ENCODE measurements at regions not wholly inside any gene's neighbourhood (a gene's known extent, or its start where the extent isn't known, plus 50 kb on each side); places are given as distances from the start of the nearest gene placed in this dataset.

DNA sequence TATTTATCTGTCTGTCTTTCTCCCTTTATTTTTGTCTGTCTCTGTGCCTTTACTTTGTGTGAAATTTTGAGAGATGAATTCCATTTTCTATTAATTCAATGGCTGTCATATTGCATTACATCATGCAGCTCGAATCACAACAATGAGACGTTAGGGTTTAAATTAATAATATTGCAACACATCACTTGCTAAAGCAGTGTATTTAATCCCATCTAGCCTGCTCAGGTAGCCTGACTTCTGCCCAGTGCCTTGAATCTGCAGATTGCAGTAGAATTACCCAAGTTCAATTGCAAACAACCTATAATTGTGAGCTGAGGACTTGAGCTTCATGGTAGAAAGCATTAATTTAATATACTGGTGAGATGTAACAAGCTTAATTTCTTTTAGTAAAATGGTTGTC lies 235.7 kb upstream of the TSHZ2 start:
- no peak for DNase-seq (ENCODE audit: low read depth)

DNA sequence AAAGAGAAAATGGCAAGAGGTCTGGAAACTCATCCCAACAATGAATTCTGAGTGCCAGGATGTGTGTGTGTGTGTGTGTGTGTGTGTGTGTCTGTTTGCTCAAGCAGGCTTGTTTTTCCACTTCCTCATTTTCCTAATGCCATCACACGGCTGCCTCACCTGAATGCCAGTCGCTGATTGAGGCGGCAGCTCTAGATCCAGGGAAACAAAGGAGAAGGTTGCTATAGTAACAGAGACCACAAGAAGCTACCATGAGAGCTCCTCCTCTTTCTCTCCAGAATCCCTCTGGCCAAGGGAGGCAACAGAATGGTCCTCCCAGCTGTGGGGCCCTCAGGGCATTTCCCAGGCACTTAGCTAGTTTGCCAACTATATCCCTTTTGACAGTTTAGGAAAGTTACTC lies 241.1 kb upstream of the TSHZ2 start:
- no peak for DNase-seq (ENCODE audit: low read depth)

DNA sequence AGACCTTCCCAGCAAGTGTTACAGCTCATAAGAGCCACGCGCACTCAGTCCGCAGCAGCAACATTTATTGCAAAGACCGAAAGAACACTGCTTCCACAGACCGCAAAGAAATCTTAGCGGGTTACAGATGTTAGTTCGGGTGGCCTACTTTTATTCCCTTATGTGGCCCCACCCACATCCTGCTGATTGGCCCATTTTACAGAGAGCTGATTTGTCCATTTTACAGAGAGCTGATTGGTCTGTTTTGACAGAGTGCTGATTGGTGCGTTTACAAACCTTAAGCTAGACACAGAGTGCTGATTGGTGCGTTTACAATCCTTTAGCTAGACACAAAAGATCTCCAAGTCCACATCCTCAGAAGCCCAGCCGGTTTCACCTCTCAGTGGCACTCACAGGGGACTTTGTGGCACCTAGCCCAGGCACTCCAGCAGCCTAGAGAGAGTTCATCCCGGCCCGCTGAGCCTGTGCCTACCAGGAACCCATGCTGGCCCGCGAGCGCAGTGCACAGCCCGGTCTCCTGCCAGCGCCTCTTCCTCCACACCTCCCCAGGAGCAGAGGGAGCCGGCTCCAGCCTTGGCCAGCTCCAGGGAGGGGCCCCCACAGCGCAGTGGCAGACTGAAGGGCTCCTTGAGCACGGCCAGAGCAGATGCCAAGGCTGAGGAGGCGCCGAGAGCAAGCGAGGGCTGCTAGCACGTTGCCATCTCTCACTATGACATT lies 244.3 kb upstream of the TSHZ2 start:
- no peak for DNase-seq (ENCODE audit: low read depth)

DNA sequence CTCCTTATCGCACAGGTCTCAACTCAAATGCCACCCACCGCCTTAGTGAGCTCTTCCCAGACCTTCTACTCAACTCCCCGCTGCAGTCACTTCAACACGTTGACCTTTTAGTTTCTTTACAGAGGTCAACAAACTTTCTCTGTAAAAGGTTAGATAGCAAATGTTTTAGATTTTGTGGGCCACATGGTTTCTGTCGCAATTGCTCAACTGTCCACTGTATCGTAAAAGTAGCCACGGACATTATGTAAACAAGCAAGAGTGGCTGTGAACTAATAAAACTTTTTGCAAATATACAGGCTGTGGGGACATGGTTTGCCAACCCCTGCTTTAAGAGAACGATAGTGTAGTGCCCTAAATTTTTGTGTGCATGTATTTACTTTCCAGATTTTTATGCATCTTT lies 247.6 kb upstream of the TSHZ2 start:
- DNase-seq (ENCODE audit: low read depth): no peak

DNA sequence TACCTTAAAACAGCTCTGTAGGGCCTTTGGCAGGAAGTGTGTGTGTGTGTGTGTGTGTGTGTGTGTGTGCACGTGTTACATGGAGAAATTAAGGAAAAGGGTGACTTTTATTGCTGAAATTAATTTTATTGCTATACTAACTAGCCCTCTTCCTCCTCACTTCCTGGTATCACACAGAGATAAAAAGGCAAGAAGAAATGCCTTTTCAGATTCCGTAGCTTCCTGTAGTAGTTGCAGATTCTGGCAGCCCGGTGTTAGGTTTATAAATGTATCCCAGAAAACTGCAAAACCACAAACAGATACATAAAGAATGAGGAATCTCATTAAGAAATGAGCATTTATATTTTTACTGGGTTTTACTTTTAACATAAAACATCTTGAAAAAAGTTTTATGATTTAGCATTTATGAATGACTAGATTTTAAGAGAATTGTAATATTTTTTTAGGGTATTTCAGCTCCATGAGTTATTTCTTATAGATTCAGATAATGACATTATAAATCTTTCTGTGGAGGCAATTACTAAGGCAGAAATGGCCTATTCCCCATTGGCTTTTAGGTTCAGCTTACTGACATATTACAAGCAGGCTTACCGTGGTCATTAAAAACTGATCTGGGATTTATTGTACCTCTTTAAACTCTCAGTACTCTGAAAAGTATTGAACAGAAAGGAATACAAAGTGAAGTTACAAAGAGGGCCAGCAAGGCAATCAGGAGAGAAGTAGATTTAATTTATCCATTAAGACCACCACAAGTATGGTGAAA lies 249.1 kb upstream of the TSHZ2 start:
- DNase-seq (ENCODE audit: low read depth): no peak

DNA sequence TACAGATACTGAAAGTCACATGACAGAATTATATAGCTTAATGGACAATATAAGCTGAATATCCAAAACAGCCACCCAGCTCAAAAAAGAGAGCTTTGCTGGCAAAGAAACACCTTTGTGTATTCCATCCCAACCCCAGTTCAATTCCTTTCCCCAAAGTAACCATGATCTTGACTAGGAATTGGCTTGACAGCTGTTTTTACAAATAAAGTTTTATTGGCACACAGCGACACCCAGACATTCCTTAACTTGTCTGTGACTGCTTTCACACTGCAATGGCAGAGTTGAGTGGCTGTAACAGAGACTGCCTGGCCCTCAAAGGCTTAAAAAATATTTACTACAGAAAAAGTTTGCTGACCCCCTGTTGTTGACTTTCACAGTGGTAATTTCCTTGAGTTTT lies 264.0 kb upstream of the TSHZ2 start:
- no peak for DNase-seq (ENCODE audit: low read depth)

DNA sequence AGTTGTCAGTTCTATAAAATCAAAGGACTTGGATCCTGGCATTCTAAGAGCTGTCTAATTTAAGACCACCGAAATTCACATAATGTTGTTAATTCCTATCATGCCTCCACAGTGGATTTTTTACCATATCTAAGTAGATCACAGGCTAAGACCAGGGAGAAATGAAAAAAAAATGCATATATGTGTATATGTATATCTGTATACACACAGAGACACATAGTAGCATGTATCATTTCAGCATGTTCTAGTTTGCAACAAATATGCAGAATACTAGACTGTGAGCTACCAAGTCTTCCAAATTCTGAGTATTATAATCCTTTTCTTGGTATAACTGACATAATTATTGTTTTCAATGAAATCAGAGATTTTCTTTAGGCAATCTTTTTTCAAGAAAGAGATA lies 267.6 kb upstream of the TSHZ2 start:
- no peak for DNase-seq (ENCODE audit: low read depth)

DNA sequence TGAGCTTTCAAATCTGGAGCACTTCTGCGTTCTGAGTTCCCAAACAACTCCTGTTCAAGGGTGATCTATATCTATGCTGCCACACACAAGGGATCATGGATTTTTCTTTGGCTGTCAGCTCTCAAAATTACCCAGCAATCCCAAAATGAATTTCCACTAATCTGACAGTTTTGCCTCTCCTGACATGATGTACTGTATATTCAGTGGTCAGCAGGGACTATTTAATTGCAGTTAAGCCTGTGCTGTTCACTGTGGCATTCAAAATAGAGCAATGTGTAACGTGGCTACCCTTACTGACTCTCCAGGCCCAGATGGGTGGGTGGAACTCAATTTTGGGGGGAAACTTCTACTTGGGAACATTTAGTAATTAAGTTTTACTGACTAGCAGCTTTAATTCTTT lies 283.8 kb upstream of the TSHZ2 start:
- DNase-seq (ENCODE audit: low read depth): no peak

DNA sequence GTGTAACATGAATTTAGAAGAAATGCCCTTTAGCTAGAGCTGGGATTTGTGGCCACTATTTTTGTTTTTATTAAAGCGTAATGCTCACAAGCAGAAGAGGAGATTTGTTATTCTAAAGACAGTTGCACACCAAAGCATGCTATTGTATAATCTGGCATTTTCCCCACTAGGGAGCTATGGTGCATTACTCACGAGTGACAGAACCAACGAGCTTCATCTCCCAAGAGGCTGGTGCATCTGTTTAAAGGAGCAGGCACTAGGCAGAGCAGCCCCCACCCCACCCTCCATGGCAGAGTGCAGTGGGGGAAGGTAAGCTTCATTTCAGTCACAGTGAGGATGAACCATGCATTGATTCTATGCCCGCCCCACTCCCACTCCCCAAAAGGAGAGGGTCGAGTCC lies 287.3 kb upstream of the TSHZ2 start:
- no peak for DNase-seq (ENCODE audit: low read depth)

DNA sequence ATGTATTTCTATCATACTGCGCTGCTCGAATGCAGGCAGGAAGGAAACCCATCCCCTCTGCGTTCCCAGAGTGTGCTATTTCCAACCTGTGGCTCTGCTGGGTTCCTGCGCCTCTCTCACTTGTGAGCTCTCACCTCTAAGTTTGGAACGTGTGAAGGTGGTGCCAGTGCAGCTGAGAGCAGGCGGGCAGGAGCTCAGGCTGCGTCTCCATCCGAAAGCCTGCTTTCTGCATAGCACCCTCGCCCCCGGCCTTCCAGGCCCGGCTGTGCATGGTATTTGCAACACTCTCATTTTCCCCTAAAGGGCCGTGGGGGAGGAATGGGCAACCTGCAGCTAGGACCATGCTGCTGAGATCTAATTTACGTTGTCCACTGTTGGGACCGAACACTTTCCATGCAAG lies 288.0 kb upstream of the TSHZ2 start:
- no peak for DNase-seq (ENCODE audit: low read depth)

DNA sequence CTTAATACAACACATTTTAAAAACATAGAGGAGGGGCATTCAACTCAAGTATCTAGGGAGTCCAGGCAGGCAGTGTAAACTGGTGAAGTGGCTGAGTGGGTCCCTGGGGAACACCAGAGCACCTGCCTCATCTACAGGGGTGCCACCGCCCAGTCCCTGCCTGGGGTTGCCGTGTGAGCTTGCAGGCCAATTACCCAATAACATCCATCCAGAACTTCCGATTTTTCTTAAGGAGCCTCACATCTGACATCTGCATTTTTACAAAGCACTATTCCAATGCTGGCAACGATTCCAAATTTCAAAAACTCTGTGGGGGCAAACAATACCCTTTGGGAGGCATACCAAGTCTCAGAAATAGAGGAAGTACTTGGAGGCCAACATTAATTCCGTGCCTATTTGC lies 288.4 kb upstream of the TSHZ2 start:
- no peak for DNase-seq (ENCODE audit: low read depth)

DNA sequence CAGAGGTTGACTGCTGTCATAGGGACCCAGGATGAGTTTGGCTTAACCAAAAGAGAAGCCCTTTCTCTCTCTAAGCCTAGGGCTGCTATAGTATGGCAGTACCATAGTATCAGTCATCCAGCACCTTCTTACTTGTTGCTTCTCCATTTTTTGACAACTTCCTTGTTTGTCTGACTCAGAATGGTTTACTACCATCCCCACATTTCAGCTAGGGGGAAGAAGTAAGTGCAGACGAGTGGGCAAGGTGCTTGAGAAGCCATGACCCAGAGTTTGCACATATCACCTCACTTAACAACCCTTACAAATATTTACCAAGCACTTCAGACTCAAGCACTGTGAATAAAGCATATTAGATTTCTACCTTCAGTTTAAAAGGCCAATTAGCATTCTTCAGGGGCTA lies 289.9 kb upstream of the TSHZ2 start:
- no peak for DNase-seq (ENCODE audit: low read depth)

DNA sequence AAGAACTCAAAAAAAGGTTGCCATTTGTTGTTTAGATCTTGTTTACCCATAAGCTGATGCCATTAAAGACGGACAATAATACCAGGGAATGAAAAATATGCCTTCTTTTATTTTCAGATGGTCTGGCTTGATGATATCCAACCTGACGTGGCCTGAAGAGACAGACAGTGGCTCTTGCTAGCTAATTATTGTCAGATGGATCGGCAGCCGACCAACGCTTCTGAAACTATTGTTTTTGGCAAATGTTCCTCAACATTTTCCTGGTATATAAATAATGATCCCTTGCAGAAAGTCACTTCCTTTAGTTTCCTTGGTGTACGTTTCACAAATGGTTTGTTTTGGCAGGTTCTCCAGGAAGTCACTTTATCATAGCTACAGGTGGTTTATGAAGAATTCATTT lies 290.9 kb upstream of the TSHZ2 start:
- DNase-seq (ENCODE audit: low read depth): no peak

DNA sequence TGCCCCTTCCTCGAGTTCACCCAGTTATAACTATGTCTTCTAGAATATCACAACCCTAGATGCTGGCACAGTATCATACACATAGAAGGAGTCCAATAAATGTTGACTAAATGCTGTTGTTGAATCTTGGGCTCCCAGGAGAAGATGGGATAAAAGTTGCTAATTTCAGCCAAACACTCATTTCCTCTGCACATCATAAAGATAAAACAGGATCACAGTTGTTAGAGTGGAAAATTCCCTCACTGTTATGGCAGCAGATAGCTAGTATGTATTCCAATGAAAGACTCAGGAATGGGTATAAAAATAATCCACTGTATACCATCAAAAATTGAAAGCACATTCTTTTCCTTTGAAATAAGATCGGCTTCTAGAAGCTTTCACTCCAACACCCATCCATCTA lies 294.9 kb upstream of the TSHZ2 start:
- no peak for DNase-seq (ENCODE audit: low read depth)

DNA sequence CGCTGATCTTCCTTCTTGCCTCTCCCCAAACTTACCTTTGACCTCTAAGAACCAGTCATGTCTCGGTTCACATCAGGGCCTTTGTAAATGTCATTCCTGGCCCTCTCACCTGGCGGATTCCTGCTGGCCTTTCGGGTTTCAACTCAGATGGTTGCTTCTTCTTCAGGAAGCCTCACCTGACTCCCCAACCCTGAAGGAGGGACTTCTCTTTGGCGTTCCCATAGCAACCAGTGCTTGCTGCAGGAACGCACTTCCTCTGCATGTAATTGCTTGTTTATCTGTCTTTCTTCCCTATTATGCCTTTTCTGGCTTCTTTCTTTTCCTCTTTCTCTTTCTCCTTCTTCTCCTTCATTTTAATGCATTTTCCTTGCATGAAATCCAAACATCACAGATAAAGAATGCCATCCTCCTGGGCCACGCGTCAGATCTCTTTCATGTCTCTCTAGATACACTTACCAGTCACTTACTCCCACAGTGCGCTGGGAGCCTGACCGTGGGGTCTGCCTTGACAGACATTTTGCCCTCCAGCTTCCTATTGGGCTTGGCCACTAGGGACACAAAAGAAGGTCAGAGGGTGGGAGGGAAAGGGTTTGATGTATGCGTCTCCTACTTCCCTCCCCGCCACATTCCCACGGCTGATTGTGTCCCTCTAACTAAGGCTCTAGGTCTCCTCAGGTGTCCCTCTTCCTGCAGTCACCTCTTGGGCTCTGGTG lies 295.7 kb upstream of the TSHZ2 start:
- DNase-seq (ENCODE audit: low read depth): no peak

DNA sequence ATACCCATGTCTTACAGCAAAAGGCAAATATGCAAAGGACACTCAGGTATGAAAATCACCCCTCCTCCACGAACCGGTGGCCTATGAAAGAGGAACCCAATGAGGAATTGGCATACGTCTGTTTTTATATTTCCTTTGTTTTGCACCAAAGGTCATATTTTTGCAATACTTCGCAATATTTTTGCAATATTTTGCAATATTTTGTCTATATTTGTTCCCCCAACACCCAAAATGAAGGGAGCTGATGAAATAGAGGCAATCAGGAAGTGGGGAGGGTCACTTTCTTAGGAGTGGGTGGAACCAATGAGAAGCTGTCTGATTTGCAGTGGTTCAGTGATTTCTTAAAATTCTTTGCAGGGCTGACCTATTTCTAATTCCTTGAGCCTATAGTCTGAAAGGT lies 296.8 kb upstream of the TSHZ2 start:
- no peak for DNase-seq (ENCODE audit: low read depth)

DNA sequence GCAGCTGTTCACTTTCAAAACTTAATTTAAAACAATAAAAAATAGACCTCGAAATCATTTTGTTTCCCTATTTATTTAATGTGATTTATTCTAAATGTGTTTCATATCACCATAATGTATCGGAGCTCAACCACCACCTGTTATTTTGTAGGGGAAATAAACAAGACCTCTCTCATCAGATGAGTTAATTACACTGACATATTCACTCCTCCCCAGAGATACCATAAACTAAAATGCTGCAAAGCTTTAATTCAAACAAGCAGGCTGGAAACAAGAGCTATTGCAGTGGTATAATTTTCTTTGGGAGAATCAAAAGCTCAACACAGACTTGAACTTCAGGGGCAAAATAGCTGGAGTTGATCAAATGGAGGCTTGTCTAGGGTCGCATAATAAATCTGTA lies 303.5 kb upstream of the TSHZ2 start:
- DNase-seq (ENCODE audit: low read depth): no peak

DNA sequence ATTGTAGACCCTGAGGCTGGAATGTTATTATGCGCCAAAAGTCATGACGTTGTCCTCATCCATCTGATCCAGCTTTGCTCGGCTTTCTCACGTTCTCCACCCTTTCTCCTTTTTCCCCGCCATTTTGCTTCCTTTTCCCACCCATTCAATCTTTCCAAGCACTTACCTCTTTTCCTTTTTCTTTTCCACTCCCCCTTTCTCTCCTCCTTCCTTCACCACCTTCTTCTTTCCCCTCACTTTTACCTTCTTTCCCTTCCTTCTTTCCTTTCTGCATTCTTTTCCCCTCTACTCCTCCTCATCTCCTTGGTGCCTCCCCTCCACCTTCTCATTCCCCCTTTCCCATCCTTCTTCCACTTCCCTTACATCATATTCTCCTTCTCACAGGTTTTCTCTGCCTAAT lies 304.8 kb upstream of the TSHZ2 start:
- no peak for DNase-seq (ENCODE audit: low read depth)

DNA sequence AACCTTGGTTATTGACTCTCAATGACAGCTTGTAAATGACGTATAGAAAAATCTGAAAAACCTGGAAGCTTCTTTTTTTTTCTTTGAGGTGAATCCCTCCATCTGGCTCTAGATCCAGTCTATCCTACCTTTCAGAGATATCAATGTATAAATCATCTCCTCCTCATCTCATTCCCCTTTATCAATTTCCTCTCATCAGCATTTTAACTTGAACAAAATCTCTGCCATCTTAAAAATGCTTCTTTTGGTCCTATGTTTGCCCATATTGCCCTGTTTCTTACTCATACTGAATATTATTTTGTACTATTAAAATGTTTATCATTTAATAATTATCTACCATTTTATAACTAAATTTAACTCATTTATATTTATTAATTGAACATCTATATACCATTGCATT lies 306.7 kb upstream of the TSHZ2 start:
- DNase-seq (ENCODE audit: low read depth): no peak

DNA sequence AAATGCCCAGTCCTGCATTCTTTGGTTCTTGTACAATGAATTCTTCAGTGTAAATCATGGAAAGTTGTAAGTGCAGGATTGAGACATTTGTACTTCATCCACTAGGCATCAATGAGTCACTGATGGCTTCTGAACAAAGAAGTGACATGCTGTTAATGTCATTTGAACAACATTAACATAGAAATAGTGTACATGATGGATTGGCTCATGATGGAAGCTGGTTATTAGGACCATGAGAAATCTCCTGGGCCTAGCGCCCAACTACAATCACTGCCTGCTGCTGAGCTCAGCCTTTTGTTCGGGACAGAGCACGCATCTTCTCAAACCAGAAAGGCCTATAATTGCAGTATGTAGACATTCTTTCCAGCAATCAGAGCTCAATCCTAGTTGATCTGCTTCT lies 316.8 kb upstream of the TSHZ2 start:
- no peak for DNase-seq (ENCODE audit: low read depth)

DNA sequence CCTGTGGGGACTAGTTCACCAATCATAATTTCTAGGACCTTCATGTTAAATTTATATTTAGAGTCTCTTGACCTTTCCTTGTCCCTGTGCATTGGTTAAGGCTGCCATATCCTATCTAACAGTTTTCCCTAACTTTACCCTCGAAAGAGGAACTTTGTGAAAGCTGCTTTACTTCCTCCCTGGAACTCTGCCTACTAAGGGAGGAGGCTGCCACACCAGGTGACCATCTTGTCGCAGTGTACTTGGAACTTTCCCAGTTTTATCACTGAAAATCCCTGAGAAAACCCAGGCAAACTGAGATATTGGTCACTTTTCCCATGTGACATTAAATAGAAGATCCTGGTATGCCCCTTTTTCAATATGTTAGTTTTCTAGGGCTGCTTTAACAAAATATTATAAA lies 317.6 kb upstream of the TSHZ2 start:
- no peak for DNase-seq (ENCODE audit: low read depth)

DNA sequence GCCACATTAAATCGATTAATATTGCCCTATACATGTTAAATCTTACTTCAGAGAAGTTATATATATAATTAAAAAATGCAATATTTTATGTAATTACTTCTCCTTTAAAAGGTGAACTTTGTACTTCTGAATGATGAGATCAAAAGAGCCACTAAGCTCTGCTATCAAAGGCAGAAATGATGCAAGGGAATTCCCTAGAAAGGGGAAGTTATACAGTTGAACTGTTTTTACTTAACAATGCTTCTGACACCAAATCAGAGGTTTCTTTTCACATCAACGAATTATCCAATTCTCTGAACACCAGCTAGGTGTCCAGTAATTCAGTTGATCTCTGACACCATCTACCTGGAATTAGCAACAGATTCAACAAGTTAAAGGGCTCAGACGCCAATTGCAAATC lies 319.9 kb upstream of the TSHZ2 start:
- DNase-seq (ENCODE audit: low read depth): no peak

DNA sequence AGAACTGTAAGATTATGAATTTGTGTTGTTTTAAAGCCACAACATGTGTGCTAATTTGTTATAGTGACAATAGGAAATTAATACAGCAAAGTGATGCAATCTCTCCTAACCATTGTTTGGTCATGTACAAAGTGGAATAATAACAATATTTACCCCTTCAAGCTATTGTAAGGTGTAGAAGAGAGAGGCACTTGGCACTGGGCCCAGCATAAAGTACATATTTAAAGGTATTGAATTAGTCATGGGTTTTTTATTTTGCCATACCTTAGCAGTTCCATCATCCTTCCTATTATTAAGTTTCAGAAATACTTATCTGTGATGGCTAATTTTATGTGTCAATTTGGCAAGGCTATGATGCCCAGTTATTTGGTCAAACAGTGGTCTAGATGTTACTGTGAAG lies 322.4 kb upstream of the TSHZ2 start:
- no peak for DNase-seq (ENCODE audit: low read depth)
